Smooth muscle cell (in vitro differentiated cells): ENCODE measurements at regions not wholly inside any gene's neighbourhood (a gene's known extent, or its start where the extent isn't known, plus 50 kb on each side); places are given as distances from the start of the nearest gene placed in this dataset.
"Not testable (repeated sequence)": the region's sequence is repeated elsewhere in the genome, so short reads cannot be mapped to it uniquely, and the experiment has no call there.

Source experiments
- DNase-seq: peaks from one replicate; lab custom pipeline; 2025; ENCODE audit not compliant: unreplicated experiment; lab: John Stamatoyannopoulos, UW
- H2AFZ ChIP-seq: fragments of 200-600 bp; sonication (generic); 2 replicates; pipeline ENCODE4 v1.6.0; 2016; ENCODE audit warnings: antibody characterized with exemption, low read depth, mild to moderate bottlenecking
- H3F3A ChIP-seq: fragments of 200-600 bp; sonication (generic); 2 replicates; pipeline ENCODE4 v1.6.0; 2017; ENCODE audit warnings: antibody characterized with exemption, low read depth
- H3K27ac ChIP-seq: fragments of 200-600 bp; sonication (generic); 2 replicates; pipeline ENCODE4 v1.5.1; 2016; ENCODE audit warnings: low read depth, mild to moderate bottlenecking
- H3K27me3 ChIP-seq: fragments of 200-600 bp; sonication (generic); 2 replicates; pipeline ENCODE4 v1.6.1; 2016; ENCODE audit warnings: low read depth, mild to moderate bottlenecking
- H3K36me3 ChIP-seq: fragments of 200-600 bp; sonication (generic); 2 replicates; pipeline ENCODE4 v1.5.1; 2016; ENCODE audit warnings: low read depth
- H3K4me1 ChIP-seq: fragments of 200-600 bp; sonication (generic); 2 replicates; pipeline ENCODE4 v1.5.1; 2016; ENCODE audit warnings: low read depth
- H3K4me2 ChIP-seq: fragments of 200-600 bp; sonication (generic); 2 replicates; pipeline ENCODE4 v1.6.0; 2016; ENCODE audit warnings: mild to moderate bottlenecking
- H3K4me3 ChIP-seq: fragments of 200-600 bp; sonication (generic); 2 replicates; pipeline ENCODE4 v1.5.1; 2016; ENCODE audit warnings: mild to moderate bottlenecking
- H3K79me2 ChIP-seq: fragments of 200-600 bp; sonication (generic); 2 replicates; pipeline ENCODE4 v1.6.0; 2016; ENCODE audit warnings: low read depth, mild to moderate bottlenecking
- H3K9ac ChIP-seq: fragments of 200-600 bp; sonication (generic); 2 replicates; pipeline ENCODE4 v1.6.0; 2016; ENCODE audit warnings: low read depth
- H3K9me3 ChIP-seq: fragments of 200-600 bp; sonication (generic); replicated peaks from 2 replicates; pipeline ENCODE4 v1.5.1; 2016; ENCODE audit warnings: low read depth
- H4K20me1 ChIP-seq: fragments of 200-600 bp; sonication (generic); 2 replicates; pipeline ENCODE4 v1.6.0; 2016; ENCODE audit warnings: low read depth
- CTCF ChIP-seq: fragments of 200-600 bp; sonication (generic); IDR thresholded peaks from 2 replicates; pipeline ENCODE4 v1.5.1; 2017; ENCODE audit warnings: borderline replicate concordance, mild to moderate bottlenecking, antibody characterized with exemption; ENCODE audit not compliant: insufficient read depth, poor library complexity, severe bottlenecking
- WGBS: methylation state at CpG from one replicate; pipeline ENCODE4 v1.1.7; 2016; ENCODE audit warnings: low lambda C conversion rate; 5-methylcytosine and 5-hydroxymethylcytosine counted together

DNA sequence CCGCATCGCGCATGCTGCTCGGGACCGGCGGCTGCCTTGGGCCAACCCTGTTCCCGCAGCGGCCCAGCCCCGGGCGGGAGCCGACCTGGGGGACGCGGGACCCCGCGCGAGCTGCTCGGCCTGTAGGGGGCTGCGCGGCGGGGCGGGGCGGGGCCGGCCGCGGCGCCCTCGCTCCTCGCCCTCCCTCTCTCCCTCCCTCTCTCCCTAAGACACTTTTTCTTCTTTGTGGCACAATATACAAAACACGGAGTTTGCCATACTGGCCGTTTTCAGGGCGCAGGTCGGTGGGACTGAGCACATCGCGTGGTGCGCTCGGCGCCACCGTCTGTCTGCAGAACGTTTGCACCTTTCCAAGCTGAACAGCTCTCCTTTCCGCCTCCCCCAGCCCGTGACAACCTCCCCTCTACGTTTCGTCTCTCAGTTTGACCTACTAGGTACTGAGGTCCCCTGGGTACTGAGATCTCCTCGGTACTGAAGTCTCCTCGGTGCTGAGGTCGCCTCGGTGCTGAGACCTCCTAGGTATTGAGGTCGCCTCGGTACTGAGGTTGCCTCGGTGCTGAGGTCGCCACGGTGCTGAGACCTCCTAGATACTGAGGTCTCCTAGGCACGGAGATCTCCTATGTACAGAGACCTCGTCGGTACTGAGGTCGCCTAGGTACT, 261.1 kb upstream of the PLCXD1 start:
- 50% methylated on average over 16 of the region's 56 CpGs for WGBS
- H3K9ac ChIP-seq, result no peak overlapping the region
- no peaks in the 10 kb centered on the region for H3K27me3 ChIP-seq
- no peak overlapping the region for H2AFZ ChIP-seq
- H3K4me3 ChIP-seq, result peak overlapping the region; percentile 30
- no peaks in the 10 kb centered on the region for H3F3A ChIP-seq
- H3K4me1 ChIP-seq, result no peaks in the 10 kb centered on the region
- peak overlapping the region; percentile 51 for H3K4me2 ChIP-seq
- no peak for DNase-seq
- no peaks in the 10 kb centered on the region for H3K79me2 ChIP-seq
- no peaks in the 10 kb centered on the region for H3K36me3 ChIP-seq
- H3K27ac ChIP-seq, result no peak overlapping the region
- no peaks in the 10 kb centered on the region for H4K20me1 ChIP-seq
- no peaks in the 10 kb centered on the region for H3K9me3 ChIP-seq
- no peak for TF ChIP-seq CTCF

DNA sequence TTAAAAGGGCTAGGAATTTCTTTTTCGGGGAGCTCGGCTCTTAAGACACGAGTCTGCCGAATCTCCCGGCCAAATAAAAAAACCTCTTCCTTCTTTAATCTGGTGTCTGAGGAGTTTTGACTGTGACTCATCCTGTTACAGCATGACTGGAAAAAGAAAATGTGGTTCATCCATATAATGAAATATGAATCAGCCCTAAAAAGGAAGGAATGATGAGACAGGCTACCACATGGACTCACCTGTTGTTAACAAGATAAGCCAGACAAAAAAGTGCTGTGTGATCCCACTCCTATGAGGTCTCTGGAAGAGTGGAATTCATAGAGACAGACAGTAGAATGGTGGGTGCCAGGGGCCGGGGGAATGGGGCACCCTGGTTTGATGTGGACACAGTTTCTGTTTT, 257.0 kb upstream of the PLCXD1 start:
- not testable (repeated sequence) for H3K27me3 ChIP-seq, DNase-seq, H3K9ac ChIP-seq, H3K4me1 ChIP-seq, H3K27ac ChIP-seq, H3K4me2 ChIP-seq, H3K4me3 ChIP-seq, H3F3A ChIP-seq, H3K36me3 ChIP-seq, H2AFZ ChIP-seq, H3K79me2 ChIP-seq, H3K9me3 ChIP-seq, H4K20me1 ChIP-seq
- no CpG with 5 or more reads among the region's 6 CpGs for WGBS
